ENCODE measurements at regions not wholly inside any gene's neighbourhood (a gene's known extent, or its start where the extent isn't known, plus 50 kb on each side); places are given as distances from the start of the nearest gene placed in this dataset.
A peak's percentile ranks its signal among the peaks of the same experiment; 100 is the strongest.

DNA sequence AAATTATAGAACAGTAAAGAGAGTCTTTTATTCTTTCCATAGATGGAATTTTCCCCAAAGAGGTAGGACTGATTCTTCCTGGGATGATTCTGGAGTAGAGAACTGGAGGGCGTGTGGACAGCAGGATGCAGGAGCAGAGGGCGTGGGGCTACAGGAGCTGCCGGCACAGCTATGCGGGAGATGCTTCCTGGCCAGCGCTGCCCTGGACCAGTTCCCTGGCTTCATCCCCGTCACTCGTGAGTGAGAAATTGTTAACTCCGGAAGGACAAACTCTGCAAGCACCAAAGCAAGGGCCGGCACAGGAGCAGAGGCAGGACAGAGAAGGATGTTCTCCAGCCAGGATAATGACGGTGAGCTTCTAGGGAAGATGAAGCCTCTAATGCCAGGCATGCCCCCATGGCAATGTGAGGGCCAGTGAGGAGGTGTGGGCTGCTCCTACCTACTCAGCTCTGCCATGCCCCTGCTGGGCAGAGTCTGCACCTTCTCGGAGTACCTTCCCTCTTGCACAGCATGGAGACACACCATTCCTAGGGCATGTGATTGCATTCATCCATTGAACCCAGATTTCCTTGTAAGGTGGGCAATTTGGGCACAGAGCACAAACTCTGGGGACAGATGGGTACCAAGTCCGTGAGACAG lies 760.9 kb upstream of the IGFBP3 start:
- no peaks in the 10 kb centered on the region for H3K27me3 ChIP-seq
- no peak overlapping the region for H3K9ac ChIP-seq
- peaks cover 15 to 30% (median 22%) of the 10 kb centered on the region in 10 experiments for H3K4me1 ChIP-seq
- no peak for TF ChIP-seq Cebpa-rat (IDR thresholded peaks at IDR 0.05)
- peak overlapping the region; percentile 18 to 77 (median 64) for H3K4me2 ChIP-seq
- H4K20me1 ChIP-seq = no peaks in the 10 kb centered on the region; a peak in 1 of 22 replicates
- H3K9me3 ChIP-seq (replicated peaks in 1 of 11) = peaks cover 6 to 20% (median 14%) of the 10 kb centered on the region in 11 experiments; a peak in 19 of 22 replicates
- H3K27ac ChIP-seq = no peak overlapping the region; a peak in 1 of 22 replicates
- no peak overlapping the region for H3K4me3 ChIP-seq
- no peaks in the 10 kb centered on the region for H3K36me3 ChIP-seq

DNA sequence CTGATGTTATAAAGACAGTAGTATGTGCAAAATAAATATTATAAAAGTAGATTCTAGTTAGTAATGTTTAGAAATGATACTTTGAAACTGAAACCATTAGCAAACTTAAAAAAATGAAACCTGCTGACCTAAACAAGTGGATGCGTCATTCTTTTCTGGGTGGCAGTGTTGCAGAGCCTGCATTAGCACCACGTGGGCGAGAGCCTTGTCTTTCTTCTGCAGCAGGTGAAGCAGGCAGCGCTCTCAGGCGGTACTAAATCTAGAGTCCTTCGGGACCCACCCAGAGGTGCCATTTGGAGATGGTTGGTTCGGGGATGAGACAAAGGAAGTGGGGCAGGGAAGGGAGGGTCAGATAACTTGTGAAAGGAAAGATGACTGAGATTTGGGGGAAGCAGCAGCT lies 759.1 kb upstream of the IGFBP3 start:
- H3K36me3 ChIP-seq = no peaks in the 10 kb centered on the region
- H4K20me1 ChIP-seq = no peaks in the 10 kb centered on the region; a peak in 1 of 22 replicates
- no peak overlapping the region for H3K4me3 ChIP-seq
- H3K27me3 ChIP-seq = no peaks in the 10 kb centered on the region
- no peak for TF ChIP-seq Cebpa-rat (IDR thresholded peaks at IDR 0.05)
- H3K9ac ChIP-seq = no peak overlapping the region
- H3K4me1 ChIP-seq = peaks cover 15 to 30% (median 22%) of the 10 kb centered on the region in 10 experiments
- H3K4me2 ChIP-seq = peak overlapping the region in 4 of 11 experiments; percentile 16 to 27 (median 18); a peak in 3 of 22 replicates
- peaks cover 6 to 25% (median 15%) of the 10 kb centered on the region in 11 experiments; a peak in 19 of 22 replicates for H3K9me3 ChIP-seq (replicated peaks in 1 of 11)
- no peak overlapping the region for H3K27ac ChIP-seq

DNA sequence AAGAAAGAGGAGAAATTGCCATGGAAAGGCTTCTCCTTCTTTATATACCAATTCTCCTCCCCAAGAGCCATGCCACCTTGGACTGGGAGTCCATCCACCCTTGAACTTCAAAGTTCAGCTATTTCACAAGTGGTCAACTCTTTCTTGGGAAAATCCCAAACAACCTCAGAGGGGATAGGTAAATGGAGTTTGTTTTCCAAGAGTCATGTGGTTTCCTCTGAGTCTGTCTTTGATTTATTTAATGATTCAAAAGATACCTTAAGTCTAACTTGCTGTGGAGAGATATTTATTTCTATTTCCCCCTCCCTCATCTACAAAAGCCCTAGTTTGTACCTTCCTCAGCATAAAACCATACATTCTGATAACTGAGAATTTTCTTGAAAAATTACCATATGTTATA lies 758.6 kb upstream of the IGFBP3 start:
- H3K36me3 ChIP-seq = no peaks in the 10 kb centered on the region
- no peak overlapping the region for H3K27ac ChIP-seq
- H3K27me3 ChIP-seq = no peaks in the 10 kb centered on the region
- H4K20me1 ChIP-seq = no peaks in the 10 kb centered on the region; a peak in 1 of 22 replicates
- no peak overlapping the region for H3K4me3 ChIP-seq
- H3K4me2 ChIP-seq = no peak overlapping the region
- peaks cover 6 to 25% (median 15%) of the 10 kb centered on the region in 11 experiments; a peak in 19 of 22 replicates for H3K9me3 ChIP-seq (replicated peaks in 1 of 11)
- H3K4me1 ChIP-seq = peaks cover 15 to 30% (median 22%) of the 10 kb centered on the region in 10 experiments
- TF ChIP-seq Cebpa-rat (IDR thresholded peaks at IDR 0.05) = no peak
- no peak overlapping the region for H3K9ac ChIP-seq

DNA sequence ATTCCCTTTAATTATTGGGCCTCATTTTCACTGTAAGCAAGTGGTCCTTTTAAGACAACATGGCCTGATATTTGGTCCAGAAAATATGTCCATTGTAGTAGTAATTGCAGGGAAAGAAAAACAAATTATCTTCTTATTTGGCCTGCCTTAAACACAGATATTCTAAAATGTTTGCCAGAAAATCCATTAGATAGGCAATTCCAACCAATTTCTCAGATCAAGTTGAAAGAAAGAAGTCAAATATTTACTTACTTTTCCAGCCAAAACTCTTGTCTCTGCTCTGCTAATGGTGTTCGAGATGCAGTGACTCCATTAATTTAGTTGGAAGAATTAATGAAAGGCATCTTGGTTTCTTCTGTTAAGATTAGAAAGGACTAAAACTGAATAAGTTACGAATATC lies 757.3 kb upstream of the IGFBP3 start:
- Histone ChIP-seq H3K9me3 (replicated peaks in 1 of 11) (peaks cover 6 to 25% (median 15%) of the 10 kb centered on the region in 11 experiments; a peak in 19 of 22 replicates), H4K20me1 (no peaks in the 10 kb centered on the region; a peak in 1 of 22 replicates), H3K4me1 (peaks cover 15 to 25% (median 18%) of the 10 kb centered on the region in 10 experiments), H3K9ac (no peak overlapping the region), H3K4me2 (no peak overlapping the region), H3K27ac (no peak overlapping the region), H3K4me3 (no peak overlapping the region), H3K36me3 (no peaks in the 10 kb centered on the region), H3K27me3 (no peaks in the 10 kb centered on the region)
- TF ChIP-seq Cebpa-rat (IDR thresholded peaks at IDR 0.05) = no peak

DNA sequence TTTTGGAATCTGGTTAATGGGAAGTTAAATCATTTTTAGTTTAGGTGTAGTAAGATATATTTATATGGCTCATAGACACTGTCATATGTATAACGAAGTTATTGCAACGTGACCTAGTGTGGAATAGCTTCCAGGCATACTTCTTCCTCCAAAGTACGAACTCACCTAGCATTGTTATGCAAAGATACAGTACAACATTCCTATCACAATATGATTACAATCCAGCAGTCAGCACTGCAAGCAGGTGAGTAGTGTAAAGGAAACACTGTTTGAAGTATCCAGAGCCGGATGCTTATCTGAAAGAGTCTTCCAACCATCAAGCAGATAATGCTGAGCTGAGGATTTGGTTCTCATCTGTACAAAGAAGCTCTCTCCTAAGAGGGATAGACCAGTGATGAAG lies 754.4 kb upstream of the IGFBP3 start:
- no peak overlapping the region for H3K27ac ChIP-seq
- H3K27me3 ChIP-seq = no peaks in the 10 kb centered on the region
- H3K36me3 ChIP-seq = no peaks in the 10 kb centered on the region
- no peak overlapping the region for H3K4me3 ChIP-seq
- no peaks in the 10 kb centered on the region for H4K20me1 ChIP-seq
- no peak overlapping the region for H3K9ac ChIP-seq
- no peak overlapping the region for H3K4me2 ChIP-seq
- no peak for TF ChIP-seq Cebpa-rat (IDR thresholded peaks at IDR 0.05)
- H3K4me1 ChIP-seq = peaks cover 0 to 12% (median 2%) of the 10 kb centered on the region in 10 experiments; a peak in 4 of 20 replicates
- H3K9me3 ChIP-seq (replicated peaks in 1 of 11) = peaks cover 6 to 25% (median 15%) of the 10 kb centered on the region in 11 experiments; a peak in 19 of 22 replicates

DNA sequence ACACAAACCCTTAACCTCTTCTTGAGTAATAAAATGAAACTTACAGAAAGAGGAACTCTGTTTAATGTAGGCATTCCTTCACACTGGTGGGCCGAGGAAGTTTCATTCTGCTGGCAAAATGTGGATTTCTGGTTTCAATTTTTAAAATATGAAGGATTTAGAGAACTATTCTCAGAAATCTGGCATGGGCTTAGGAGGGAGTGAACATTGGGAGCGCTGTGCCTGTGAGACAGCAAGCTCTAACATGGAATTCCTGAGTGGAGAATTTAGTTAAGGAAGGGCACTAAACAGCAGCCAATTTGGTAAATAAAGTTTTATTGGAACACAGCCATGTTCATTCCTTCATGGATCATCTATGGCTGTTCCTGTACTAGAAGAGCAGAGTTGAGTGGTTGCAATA lies 751.8 kb upstream of the IGFBP3 start:
- no peak for TF ChIP-seq Cebpa-rat (IDR thresholded peaks at IDR 0.05)
- Histone ChIP-seq H3K27me3 (no peaks in the 10 kb centered on the region), H3K36me3 (no peaks in the 10 kb centered on the region), H3K9me3 (replicated peaks in 1 of 11) (peaks cover 6 to 13% (median 11%) of the 10 kb centered on the region in 11 experiments; a peak in 20 of 22 replicates), H3K27ac (no peak overlapping the region), H3K4me2 (peak overlapping the region in 2 of 11 experiments; percentile 32 to 49; a peak in 4 of 22 replicates), H3K4me3 (no peak overlapping the region), H3K4me1 (peaks cover 0 to 8% (median 0%) of the 10 kb centered on the region in 10 experiments; a peak in 3 of 20 replicates), H3K9ac (no peak overlapping the region), H4K20me1 (no peaks in the 10 kb centered on the region)

DNA sequence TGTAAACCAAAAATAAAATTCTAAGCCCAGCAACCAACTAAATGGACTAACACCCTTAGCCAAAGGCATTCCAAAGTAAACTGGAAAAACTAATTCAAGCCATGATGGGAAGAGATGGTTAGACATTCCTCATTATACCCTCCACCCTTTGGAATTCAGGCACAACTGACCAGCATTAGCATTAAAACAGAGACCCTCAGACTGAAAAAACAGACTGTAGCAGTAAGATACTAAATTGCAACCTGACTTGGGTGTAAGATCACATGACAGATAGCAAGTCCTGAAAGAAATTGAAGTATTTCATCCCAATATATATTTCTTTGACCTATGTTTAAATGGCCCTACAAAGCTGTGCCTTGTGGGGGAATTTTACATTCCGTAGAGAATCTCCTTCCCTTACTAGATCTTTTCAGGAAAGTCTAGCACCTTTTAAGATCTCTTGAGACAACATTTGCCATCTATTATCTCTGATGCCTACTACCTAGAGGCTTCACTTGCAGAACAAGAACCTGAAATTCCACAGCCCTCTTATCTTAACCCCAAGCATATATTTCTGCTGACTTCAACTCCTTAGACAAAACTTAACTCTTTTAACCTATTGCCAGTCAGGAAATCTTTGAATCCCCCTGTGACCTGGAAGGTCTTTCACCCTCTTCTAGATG lies 750.2 kb upstream of the IGFBP3 start:
- no peak overlapping the region for H3K9ac ChIP-seq
- peaks cover 7 to 18% (median 10%) of the 10 kb centered on the region in 11 experiments; a peak in 17 of 22 replicates for H3K9me3 ChIP-seq (replicated peaks in 1 of 11)
- H3K4me1 ChIP-seq = peaks cover 0 to 8% (median 0%) of the 10 kb centered on the region in 10 experiments; a peak in 3 of 20 replicates
- H4K20me1 ChIP-seq = no peaks in the 10 kb centered on the region
- no peak for TF ChIP-seq Cebpa-rat (IDR thresholded peaks at IDR 0.05)
- H3K27me3 ChIP-seq = no peaks in the 10 kb centered on the region
- no peak overlapping the region for H3K4me3 ChIP-seq
- no peak overlapping the region for H3K4me2 ChIP-seq
- H3K36me3 ChIP-seq = no peaks in the 10 kb centered on the region
- H3K27ac ChIP-seq = no peak overlapping the region

DNA sequence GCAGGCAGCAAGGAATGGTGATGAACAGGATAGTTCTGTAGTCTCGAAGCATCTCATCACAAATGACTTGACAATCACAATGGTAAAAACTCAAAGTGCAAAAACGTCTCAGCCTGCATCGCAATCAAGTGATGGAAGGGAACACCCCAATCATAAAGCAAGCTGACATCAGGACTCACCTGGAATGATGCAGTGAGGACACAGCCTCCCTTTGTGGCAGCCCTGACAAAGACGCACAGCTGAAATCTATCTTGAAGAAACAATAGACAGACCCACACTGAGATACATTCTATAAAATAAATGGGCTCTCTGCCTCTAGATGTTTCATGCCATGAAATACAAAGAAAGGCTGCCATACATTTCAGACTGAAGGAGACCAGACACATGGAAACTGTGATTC lies 748.0 kb upstream of the IGFBP3 start:
- Histone ChIP-seq H4K20me1 (no peaks in the 10 kb centered on the region), H3K27me3 (no peaks in the 10 kb centered on the region), H3K9ac (no peak overlapping the region), H3K9me3 (replicated peaks in 1 of 11) (peaks cover 7 to 18% (median 11%) of the 10 kb centered on the region in 11 experiments; a peak in 17 of 22 replicates), H3K4me2 (no peak overlapping the region), H3K36me3 (no peaks in the 10 kb centered on the region), H3K27ac (no peak overlapping the region), H3K4me1 (peaks cover 0 to 8% (median 0%) of the 10 kb centered on the region in 10 experiments; a peak in 3 of 20 replicates), H3K4me3 (no peak overlapping the region)
- TF ChIP-seq Cebpa-rat (IDR thresholded peaks at IDR 0.05) = no peak

DNA sequence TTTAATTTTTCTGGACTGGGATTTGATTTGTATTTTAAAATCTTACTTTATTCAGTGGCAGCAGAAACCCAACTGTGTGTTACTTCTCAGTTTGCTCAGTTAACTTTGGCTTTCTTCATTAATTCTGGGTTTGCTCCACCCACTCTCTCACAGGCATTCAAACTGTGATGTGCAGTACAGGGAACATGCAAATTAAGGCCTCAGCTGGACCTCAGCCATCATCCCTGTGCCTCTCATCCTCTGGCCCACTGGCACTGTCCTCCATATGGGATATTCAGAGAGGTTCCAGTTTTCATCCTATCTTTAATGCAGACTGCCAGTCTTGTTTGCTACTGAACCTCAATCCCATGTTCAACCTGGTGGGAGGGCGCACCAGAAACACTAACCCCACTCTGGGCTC lies 743.4 kb upstream of the IGFBP3 start:
- H3K4me3 ChIP-seq = no peak overlapping the region
- no peaks in the 10 kb centered on the region for H3K36me3 ChIP-seq
- no peaks in the 10 kb centered on the region for H3K27me3 ChIP-seq
- H3K4me1 ChIP-seq = no peaks in the 10 kb centered on the region
- H3K27ac ChIP-seq = no peak overlapping the region
- H3K4me2 ChIP-seq = no peak overlapping the region
- no peak overlapping the region for H3K9ac ChIP-seq
- no peak for TF ChIP-seq Cebpa-rat (IDR thresholded peaks at IDR 0.05)
- peaks cover 7 to 18% (median 12%) of the 10 kb centered on the region in 11 experiments; a peak in 18 of 22 replicates for H3K9me3 ChIP-seq (replicated peaks in 1 of 11)
- H4K20me1 ChIP-seq = no peaks in the 10 kb centered on the region
